ENCODE measurements at regions not wholly inside any gene's neighbourhood (a gene's known extent, or its start where the extent isn't known, plus 50 kb on each side); places are given as distances from the start of the nearest gene placed in this dataset.

DNA sequence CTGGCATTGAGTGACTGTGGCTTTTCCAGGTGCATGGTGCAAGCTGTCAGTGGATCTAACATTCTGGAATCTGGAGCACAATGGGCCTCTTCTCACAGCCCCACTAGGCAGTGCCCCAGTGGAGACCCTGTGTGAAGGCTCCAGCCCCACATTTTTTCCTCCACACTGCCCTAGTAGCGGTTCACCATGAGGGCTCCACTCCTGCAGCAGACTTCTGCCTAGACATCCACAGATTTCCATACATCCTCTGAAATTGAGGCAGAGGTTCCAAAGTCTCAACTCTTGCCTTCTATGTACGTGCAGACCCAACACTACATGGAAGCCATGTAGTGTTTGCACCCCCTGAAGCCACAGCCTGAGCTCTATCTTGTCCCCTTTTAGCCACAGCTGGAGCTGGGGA, 118.0 kb upstream of the BMP5 start:
- TF ChIP-seq, protein P1, sequence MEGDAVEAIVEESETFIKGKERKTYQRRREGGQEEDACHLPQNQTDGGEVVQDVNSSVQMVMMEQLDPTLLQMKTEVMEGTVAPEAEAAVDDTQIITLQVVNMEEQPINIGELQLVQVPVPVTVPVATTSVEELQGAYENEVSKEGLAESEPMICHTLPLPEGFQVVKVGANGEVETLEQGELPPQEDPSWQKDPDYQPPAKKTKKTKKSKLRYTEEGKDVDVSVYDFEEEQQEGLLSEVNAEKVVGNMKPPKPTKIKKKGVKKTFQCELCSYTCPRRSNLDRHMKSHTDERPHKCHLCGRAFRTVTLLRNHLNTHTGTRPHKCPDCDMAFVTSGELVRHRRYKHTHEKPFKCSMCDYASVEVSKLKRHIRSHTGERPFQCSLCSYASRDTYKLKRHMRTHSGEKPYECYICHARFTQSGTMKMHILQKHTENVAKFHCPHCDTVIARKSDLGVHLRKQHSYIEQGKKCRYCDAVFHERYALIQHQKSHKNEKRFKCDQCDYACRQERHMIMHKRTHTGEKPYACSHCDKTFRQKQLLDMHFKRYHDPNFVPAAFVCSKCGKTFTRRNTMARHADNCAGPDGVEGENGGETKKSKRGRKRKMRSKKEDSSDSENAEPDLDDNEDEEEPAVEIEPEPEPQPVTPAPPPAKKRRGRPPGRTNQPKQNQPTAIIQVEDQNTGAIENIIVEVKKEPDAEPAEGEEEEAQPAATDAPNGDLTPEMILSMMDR (IDR thresholded peaks at IDR 0.05; ENCODE audit: extremely low read depth, missing control alignments), result no peak
- no peak for DNase-seq (ENCODE audit: low spot score)

DNA sequence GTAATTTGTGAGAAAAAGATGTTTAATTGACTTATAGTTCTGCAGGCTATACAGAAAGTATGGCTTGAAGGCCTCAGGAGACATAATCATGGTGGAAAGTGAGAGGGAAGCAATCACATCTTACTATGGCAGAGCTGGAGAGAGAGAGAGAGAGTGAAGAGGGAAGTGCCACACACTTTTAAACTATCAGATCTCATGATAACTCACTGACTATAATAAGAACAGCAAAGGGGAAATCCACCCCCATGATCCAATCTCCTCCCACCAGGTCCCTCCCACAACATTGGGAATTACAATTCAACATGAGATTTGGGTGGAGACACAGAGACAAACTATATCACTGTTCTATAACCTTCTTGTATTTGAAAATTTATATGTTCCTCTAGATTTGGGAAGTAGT, 117.2 kb upstream of the BMP5 start:
- no peak for DNase-seq (ENCODE audit: low spot score)
- TF ChIP-seq, protein P1 (IDR thresholded peaks at IDR 0.05; ENCODE audit: extremely low read depth, missing control alignments), result no peak

DNA sequence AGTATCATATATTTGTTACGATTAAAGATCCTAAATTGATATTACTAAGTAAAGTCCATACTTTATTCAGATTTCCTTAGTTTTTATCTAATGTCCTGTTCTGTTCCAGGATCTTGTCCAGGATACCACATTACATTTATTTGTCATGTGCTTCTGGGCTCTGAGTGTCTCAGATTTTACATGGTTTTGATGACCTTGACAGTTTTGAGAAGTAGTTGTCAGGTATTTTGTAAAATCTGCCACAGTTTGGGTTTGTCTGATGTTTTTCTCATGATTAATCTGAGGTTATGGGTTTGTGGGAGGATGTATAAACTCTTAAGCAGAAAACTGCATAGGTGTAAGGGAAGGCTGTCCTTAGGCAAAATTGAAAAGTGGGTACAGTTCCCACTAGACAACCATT, 109.9 kb upstream of the BMP5 start:
- no peak for DNase-seq (ENCODE audit: low spot score)
- TF ChIP-seq, protein P1 (IDR thresholded peaks at IDR 0.05; ENCODE audit: extremely low read depth, missing control alignments), result no peak

DNA sequence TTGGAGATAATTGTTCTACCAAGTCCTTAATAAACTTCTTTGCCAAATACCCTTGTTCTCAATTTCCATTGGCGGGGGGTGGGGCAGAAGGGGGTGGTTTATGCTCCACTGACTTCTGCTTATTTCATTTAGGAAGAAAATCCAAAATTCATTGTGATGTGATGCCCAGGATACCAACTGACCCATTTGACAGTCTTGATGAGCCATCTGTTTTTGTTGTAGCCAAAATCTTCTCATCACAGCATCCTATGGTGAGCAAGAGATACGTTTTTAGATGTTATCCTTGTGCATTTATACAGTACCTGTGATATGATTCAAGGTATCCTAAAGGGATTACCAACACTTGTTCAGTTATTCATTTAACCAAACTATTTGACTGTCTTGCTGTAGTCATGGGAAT, 108.5 kb upstream of the BMP5 start:
- TF ChIP-seq, protein P1 (IDR thresholded peaks at IDR 0.05; ENCODE audit: extremely low read depth, missing control alignments), result no peak
- DNase-seq (ENCODE audit: low spot score), result no peak

DNA sequence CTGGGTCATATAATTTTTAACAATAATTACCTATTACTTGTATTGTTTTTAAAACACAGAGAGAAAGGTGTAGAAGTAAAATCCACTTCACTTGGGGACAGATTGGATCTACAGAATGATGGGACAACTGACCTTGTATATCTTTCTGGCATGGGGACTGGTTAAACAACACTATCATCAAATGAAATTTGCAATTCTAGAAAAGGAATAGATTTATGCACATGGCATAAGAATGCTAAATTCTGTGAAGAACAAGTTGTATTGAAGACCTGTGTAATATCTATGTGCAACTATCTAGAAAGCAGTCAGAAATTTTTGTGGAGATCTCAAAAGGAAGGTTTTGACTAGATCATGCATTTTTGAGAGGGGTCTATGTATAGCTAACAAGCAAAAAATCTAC, 106.3 kb upstream of the BMP5 start:
- DNase-seq (ENCODE audit: low spot score), result no peak
- TF ChIP-seq, protein P1 (IDR thresholded peaks at IDR 0.05; ENCODE audit: extremely low read depth, missing control alignments), result no peak

DNA sequence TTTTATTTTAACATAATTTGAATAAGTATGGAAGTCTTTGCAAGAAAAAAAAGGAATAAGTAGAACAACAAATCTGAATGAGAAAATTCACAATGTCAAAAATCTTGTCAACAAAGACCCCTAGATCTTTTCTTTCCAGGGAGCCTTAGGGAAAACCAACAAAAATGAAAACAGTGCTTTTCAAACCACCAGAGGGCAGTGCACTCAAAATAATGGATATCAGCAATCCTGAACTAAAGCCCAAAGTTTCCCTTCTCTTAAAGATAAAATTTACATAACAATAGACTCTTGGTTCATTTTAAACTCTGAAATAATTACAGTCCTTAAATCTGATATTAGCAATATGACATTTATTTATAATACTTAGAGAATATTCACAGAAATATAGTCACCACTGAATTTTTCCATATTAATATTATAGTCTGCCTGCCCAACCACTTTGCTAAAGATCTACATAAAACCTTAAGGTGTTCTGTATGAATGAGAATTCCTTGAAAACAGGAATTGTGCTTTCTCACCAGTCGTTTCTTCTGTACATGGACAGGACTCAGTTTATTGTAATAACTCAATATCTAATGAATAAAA, 105.3 kb upstream of the BMP5 start:
- DNase-seq (ENCODE audit: low spot score), result peak; percentile 22
- TF ChIP-seq, protein P1 (IDR thresholded peaks at IDR 0.05; ENCODE audit: extremely low read depth, missing control alignments), result peak; percentile 20

DNA sequence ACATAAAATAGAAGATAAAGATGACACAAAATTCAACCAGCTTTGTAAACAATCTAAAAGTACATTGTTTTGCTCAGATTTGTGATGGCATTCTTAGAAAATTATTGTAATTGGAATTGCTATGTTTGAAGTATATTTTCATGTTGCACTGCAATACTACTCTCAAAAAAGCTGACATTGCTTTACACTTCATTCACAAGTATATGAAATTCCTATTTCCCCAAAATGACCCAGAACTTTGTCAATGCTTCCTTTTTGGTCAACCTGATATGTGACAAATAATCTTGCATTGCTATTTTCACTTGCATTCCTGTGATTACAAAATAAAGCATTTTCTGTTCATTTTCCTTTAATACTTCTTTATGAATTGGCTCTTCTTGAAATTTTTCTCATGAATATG, 104.1 kb upstream of the BMP5 start:
- DNase-seq (ENCODE audit: low spot score), result no peak
- TF ChIP-seq, protein P1 (IDR thresholded peaks at IDR 0.05; ENCODE audit: extremely low read depth, missing control alignments), result no peak
